HepG2 (cell line): ENCODE measurements at regions not wholly inside any gene's neighbourhood (a gene's known extent, or its start where the extent isn't known, plus 50 kb on each side); places are given as distances from the start of the nearest gene placed in this dataset.

Experiments
- ATAC-seq: fragments of 200-7000 bp; cut with Tn5 transposase; 3 replicates; pipeline ENCODE4 v1.9.1; 2020; ENCODE audit warnings: mild to moderate bottlenecking, moderate library complexity
- BruUV-seq: library from RNA; stranded (reverse); fragments of 400-500 nt; replicated peaks from 2 replicates; lab custom pipeline; 2021; lab: Mats Ljungman, UMichigan
- CTCF ChIA-PET: fragments of 300-600 bp; formaldehyde crosslinking; extraction: SDS; loops from one replicate; lab custom pipeline; 2021; ENCODE audit warnings: low total read pairs, inconsistent platforms, low intra/inter-chr PET ratio; lab: Yijun Ruan, JAX
- POLR2A ChIA-PET: fragments of 350-600 bp; sonication (Branson Sonifier 250); formaldehyde crosslinking; loops from one replicate; lab custom pipeline; 2020; ENCODE audit warnings: antibody characterized with exemption, inconsistent platforms; lab: Yijun Ruan, JAX
- DNase-seq: peaks from one replicate; pipeline ENCODE4 v3.0.0-alpha.2; 2015; ENCODE audit warnings: low spot score
- FAIRE-seq: peaks from 3 replicates; lab custom pipeline; 2011; peaks lifted over from hg19 to GRCh38; lab: Jason Lieb, UNC
- H2AFZ ChIP-seq: one replicate; pipeline ENCODE4 v1.6.1; 2011; ENCODE audit warnings: low read length, inconsistent platforms
- H3K27ac ChIP-seq: fragments of 300-600 bp; 3 replicates; pipeline ENCODE4 v1.8.0; 2011; ENCODE audit warnings: mixed run types, mild to moderate bottlenecking, mixed read lengths, low read length, inconsistent platforms; ENCODE audit not compliant: insufficient read depth; ENCODE audit errors: extremely low read length
- H3K27me3 ChIP-seq, 2 experiments: fragments of 200-600 bp in 1 of 2; 2 replicates in 1 of 2; 3 replicates in 1 of 2; pipeline versions ENCODE4 v1.6.0 to v1.8.0; 2011; ENCODE audit warnings: low read length in 2 of 2, mild to moderate bottlenecking in 2 of 2, moderate library complexity in 2 of 2, inconsistent platforms in 1 of 2; ENCODE audit not compliant: insufficient read depth in 2 of 2, control insufficient read depth in 1 of 2
- H3K36me3 ChIP-seq, 2 experiments: fragments of 200-600 bp in 1 of 2; replicated peaks in 1 of 2; 2 replicates in 1 of 2; 3 replicates in 1 of 2; pipeline versions ENCODE4 v1.5.1 to v1.8.0; 2011; ENCODE audit warnings: low read length in 2 of 2, inconsistent platforms in 1 of 2; ENCODE audit not compliant: insufficient read depth in 2 of 2, control insufficient read depth in 1 of 2
- H3K4me1 ChIP-seq: 2 replicates; pipeline ENCODE4 v1.5.1; 2012; ENCODE audit warnings: low read length, inconsistent platforms; ENCODE audit not compliant: insufficient read depth
- H3K4me2 ChIP-seq: 2 replicates; pipeline ENCODE4 v1.6.0; 2011; ENCODE audit warnings: low read depth, low read length, inconsistent platforms
- H3K4me3 ChIP-seq, 3 experiments: fragments of 200-600 bp in 1 of 3; sonication (generic), shearing (Covaris generic) in 1 of 3; replicated peaks in 1 of 3; 2 replicates each; pipeline ENCODE4 v1.5.1; 2011 to 2016; ENCODE audit warnings: low read length in 3 of 3, inconsistent platforms in 2 of 3, low read depth in 2 of 3, mild to moderate bottlenecking in 2 of 3, control low read depth in 1 of 3, mixed read lengths in 1 of 3; ENCODE audit not compliant: insufficient read depth in 1 of 3
- H3K79me2 ChIP-seq: one replicate; pipeline ENCODE4 v1.6.1; 2011; ENCODE audit warnings: low read length, inconsistent platforms; ENCODE audit not compliant: insufficient read depth
- H3K9ac ChIP-seq: 2 replicates; pipeline ENCODE4 v1.6.0; 2011; ENCODE audit warnings: mild to moderate bottlenecking, low read depth, low read length, inconsistent platforms; ENCODE audit not compliant: insufficient read depth
- H3K9me3 ChIP-seq: 2 replicates; pipeline ENCODE4 v1.5.1; 2012; ENCODE audit warnings: mild to moderate bottlenecking, low read length
- H4K20me1 ChIP-seq: 2 replicates; pipeline ENCODE4 v1.6.0; 2011; ENCODE audit warnings: inconsistent platforms, mild to moderate bottlenecking, low read length, moderate library complexity; ENCODE audit not compliant: insufficient read depth
- FOXP4 ChIP-seq: sonication (generic); formaldehyde crosslinking; IDR thresholded peaks from 2 replicates; pipeline ENCODE4 v1.4.0; 2020; ENCODE audit warnings: missing genetic modification reagents
- GPBP1L1 ChIP-seq: sonication (generic); formaldehyde crosslinking; IDR thresholded peaks from 2 replicates; pipeline ENCODE4 v1.5.0; 2020; ENCODE audit warnings: mild to moderate bottlenecking, missing genetic modification reagents
- LRRFIP1 ChIP-seq: sonication (generic); formaldehyde crosslinking; conservative IDR thresholded peaks from 2 replicates; pipeline ENCODE4 v1.4.0; 2020; ENCODE audit warnings: missing genetic modification reagents
- PAWR ChIP-seq: sonication (generic); formaldehyde crosslinking; IDR thresholded peaks from 2 replicates; pipeline ENCODE4 v1.4.0; 2020; ENCODE audit warnings: missing genetic modification reagents, mild to moderate bottlenecking, borderline replicate concordance
- SNAPC5 ChIP-seq: sonication (generic); formaldehyde crosslinking; IDR thresholded peaks from 2 replicates; pipeline ENCODE4 v1.8.1; 2023; ENCODE audit warnings: mild to moderate bottlenecking, missing genetic modification reagents, borderline replicate concordance
- SYNCRIP ChIP-seq: fragments of 200-400 bp; formaldehyde crosslinking; IDR thresholded peaks from 2 replicates; pipeline ENCODE4 v1.6.1; 2018; ENCODE audit warnings: mild to moderate bottlenecking, low read depth, low read length; ENCODE audit not compliant: insufficient read depth
- TMF1 ChIP-seq: sonication (generic); formaldehyde crosslinking; IDR thresholded peaks from 2 replicates; pipeline ENCODE4 v1.8.1; 2022; ENCODE audit warnings: low read depth, missing genetic modification reagents
- ZMYM2 ChIP-seq: sonication (generic); formaldehyde crosslinking; IDR thresholded peaks from 2 replicates; pipeline ENCODE4 v1.8.0; 2022; ENCODE audit warnings: mild to moderate bottlenecking, missing genetic modification reagents
- ZNF589 ChIP-seq: sonication (generic); formaldehyde crosslinking; conservative IDR thresholded peaks from 2 replicates; pipeline ENCODE4 v1.8.0; 2022; ENCODE audit warnings: mild to moderate bottlenecking, moderate library complexity, missing genetic modification reagents
- ZNF768 ChIP-seq: sonication (generic); formaldehyde crosslinking; IDR thresholded peaks from 2 replicates; pipeline ENCODE4 v1.4.0; 2020; ENCODE audit warnings: missing genetic modification reagents
- ZSCAN21 ChIP-seq: sonication (generic); formaldehyde crosslinking; IDR thresholded peaks from 2 replicates; pipeline ENCODE4 v1.8.0; 2022; ENCODE audit warnings: mild to moderate bottlenecking, missing genetic modification reagents, moderate library complexity, borderline replicate concordance
- ZSCAN30 ChIP-seq: sonication (generic); formaldehyde crosslinking; IDR thresholded peaks from 2 replicates; pipeline ENCODE4 v1.5.0; 2020; ENCODE audit warnings: mild to moderate bottlenecking, missing genetic modification reagents
- WGBS: methylation state at CpG from one replicate; pipeline ENCODE4 v1.1.6; 2017; ENCODE audit warnings: low lambda C conversion rate; 5-methylcytosine and 5-hydroxymethylcytosine counted together
- in situ Hi-C: cut with HindIII; loops from 2 replicates; pipeline ENCODE4 v1.10.0; 2017; ENCODE audit warnings: low pct_unique_long_range_greater_than_20kb; ENCODE audit not compliant: extremely low pct_ligation_motif_present
- intact Hi-C: fragments of 100-400 bp; cut with micrococcal nuclease; formaldehyde crosslinking; loops from one replicate; pipeline ENCODE4 v1.10.0; 2022; ENCODE audit not compliant: unreplicated experiment

- ChIA-PET POLR2A (no interaction called here), CTCF (no interaction called here)
- Histone ChIP-seq H2AFZ (no peak overlapping the region), H3K9me3 (no peaks in the 10 kb centered on the region), H3K9ac (no peak overlapping the region), H3K36me3 (peaks cover 1 to 3% of the 10 kb centered on the region in 2 experiments; a peak in 1 of 5 replicates), H3K4me2 (no peak overlapping the region), H4K20me1 (no peaks in the 10 kb centered on the region), H3K4me1 (no peaks in the 10 kb centered on the region), H3K79me2 (no peaks in the 10 kb centered on the region), H3K27me3 (no peaks in the 10 kb centered on the region), H3K4me3 (no peak overlapping the region), H3K27ac (no peak overlapping the region)
- WGBS = 97% methylated on average over 11 of the region's 11 CpGs
- intact Hi-C loops (loop anchor here (10.0 kb wide), 1 partner anchor 219 kb away; the partner anchor contains the start of gene APPL1), in situ Hi-C loops (no loop called here)
- DNase-seq = no peak
- no peak for ATAC-seq
- no peak for TF ChIP-seq ZSCAN30 (CRISPR knock-in tag)
- no peak for TF ChIP-seq ZSCAN21 (CRISPR knock-in tag)
- no peak for TF ChIP-seq ZMYM2 (CRISPR knock-in tag)
- TF ChIP-seq SYNCRIP = no peak
- no peak for TF ChIP-seq LRRFIP1 (CRISPR knock-in tag)
- no peak for TF ChIP-seq SNAPC5 (CRISPR knock-in tag)
- TF ChIP-seq TMF1 = no peak
- no peak for TF ChIP-seq ZNF768 (CRISPR knock-in tag)
- TF ChIP-seq GPBP1L1 = no peak
- no peak for TF ChIP-seq FOXP4 (CRISPR knock-in tag)
- no peak for TF ChIP-seq ZNF589 (CRISPR knock-in tag)
- no peak for TF ChIP-seq PAWR (CRISPR knock-in tag)
- FAIRE-seq = no peak
- BruUV-seq = no TSS peak
These were observed 54.2 kb upstream of the SPATA12 start for GRCh38 chr3:57006179-57006657.
